Mucosa of descending colon (tissue), 3 donors: ENCODE measurements at regions not wholly inside any gene's neighbourhood (a gene's known extent, or its start where the extent isn't known, plus 50 kb on each side); places are given as distances from the start of the nearest gene placed in this dataset.

Experiments used
- ATAC-seq: fragments of 200-7000 bp; cut with Tn5 transposase; one replicate; pipeline ENCODE4 v1.9.1; 2020; ENCODE audit warnings: mild to moderate bottlenecking, moderate library complexity
- DNase-seq, 3 donors: peaks; one replicate each; pipeline ENCODE4 v3.0.0-alpha.2; 2020
- H3K36me3 ChIP-seq: fragments of 200-600 bp; one replicate; pipeline ENCODE4 v1.8.0; 2021; ENCODE audit warnings: low read depth, mild to moderate bottlenecking
- H3K4me1 ChIP-seq: fragments of 200-600 bp; one replicate; pipeline ENCODE4 v1.8.0; 2021; ENCODE audit warnings: low read depth, mild to moderate bottlenecking
- H3K4me3 ChIP-seq: fragments of 200-600 bp; one replicate; pipeline ENCODE4 v1.8.0; 2021; ENCODE audit warnings: mild to moderate bottlenecking
- H3K9me3 ChIP-seq: fragments of 200-600 bp; one replicate; pipeline ENCODE4 v1.8.0; 2021; ENCODE audit warnings: mild to moderate bottlenecking
- CTCF ChIP-seq: fragments of 200-600 bp; IDR thresholded peaks from one replicate; pipeline ENCODE4 v1.8.0; 2022; ENCODE audit warnings: antibody characterized with exemption, mild to moderate bottlenecking
- intact Hi-C, 2 donors: fragments of 100-400 bp; cut with DNase I in 1 of 2; cut with micrococcal nuclease in 1 of 2; formaldehyde crosslinking; loops; one replicate each; pipeline versions ENCODE4 v1.11.0 to v1.11.1; 2022; cut with DNase I, micrococcal nuclease
- donor health status: DM: no; HTN: no; CAD: no; lungs with moderate emphysema.
- donor health status: DM: no; HTN: no; CAD: no.
- donor health status: DM: no; HTN: yes; CAD: no.

- Histone ChIP-seq H3K9me3 (no peaks in the 10 kb centered on the region), H3K36me3 (no peaks in the 10 kb centered on the region), H3K4me1 (no peaks in the 10 kb centered on the region), H3K4me3 (no peak overlapping the region)
- no peak for TF ChIP-seq CTCF
- no peak for DNase-seq
- no peak for ATAC-seq
- intact Hi-C loops = no loop called here
Measured at GRCh38 chr4:155071962-155072361, 136.5 kb upstream of the NPY2R start.

- Histone ChIP-seq H3K9me3 (no peaks in the 10 kb centered on the region), H3K36me3 (no peaks in the 10 kb centered on the region), H3K4me1 (no peaks in the 10 kb centered on the region), H3K4me3 (no peak overlapping the region)
- TF ChIP-seq CTCF = no peak
- intact Hi-C loops = no loop called here
- no peak for ATAC-seq
- DNase-seq = no peak
Measured at GRCh38 chr4:155072417-155072816, 136.0 kb upstream of the NPY2R start.

GRCh38 chr4:155073852-155074251 is 134.6 kb upstream of the NPY2R start:
- no peak for TF ChIP-seq CTCF
- ATAC-seq (no peak), DNase-seq (no peak)
- H3K36me3 ChIP-seq = no peaks in the 10 kb centered on the region
- intact Hi-C loops = no loop called here
- H3K4me1 ChIP-seq = no peaks in the 10 kb centered on the region
- H3K4me3 ChIP-seq = no peak overlapping the region
- no peaks in the 10 kb centered on the region for H3K9me3 ChIP-seq

- Histone ChIP-seq H3K4me1 (no peaks in the 10 kb centered on the region), H3K4me3 (no peak overlapping the region), H3K9me3 (no peaks in the 10 kb centered on the region), H3K36me3 (no peaks in the 10 kb centered on the region)
- TF ChIP-seq CTCF = no peak
- no peak for ATAC-seq
- DNase-seq = no peak
- intact Hi-C loops = no loop called here
Measured at GRCh38 chr4:155076256-155076785, 132.1 kb upstream of the NPY2R start.

GRCh38 chr4:155077452-155078229 is 130.8 kb upstream of the NPY2R start:
- ATAC-seq = no peak
- no peak for DNase-seq
- H3K4me1 ChIP-seq = no peaks in the 10 kb centered on the region
- intact Hi-C loops = no loop called here
- no peak for TF ChIP-seq CTCF
- no peaks in the 10 kb centered on the region for H3K36me3 ChIP-seq
- H3K4me3 ChIP-seq = no peak overlapping the region
- H3K9me3 ChIP-seq = no peaks in the 10 kb centered on the region
